GM21381 (cell line): ENCODE measurements at regions not wholly inside any gene's neighbourhood (a gene's known extent, or its start where the extent isn't known, plus 50 kb on each side); places are given as distances from the start of the nearest gene placed in this dataset.

ENCODE experiments used
- ATAC-seq: cut with Tn5 transposase; IDR thresholded peaks from one replicate; pipeline ENCODE4 v1.9.1; 2021; ENCODE audit warnings: mild to moderate bottlenecking, moderate library complexity; ENCODE audit not compliant: unreplicated experiment

- no peak for ATAC-seq
These were observed 292.1 kb downstream of the SETD4 start for GRCh38 chr21:35768187-35768586.

GRCh38 chr21:35764586-35764985 lies 295.7 kb downstream of the SETD4 start:
- ATAC-seq, result no peak

DNA sequence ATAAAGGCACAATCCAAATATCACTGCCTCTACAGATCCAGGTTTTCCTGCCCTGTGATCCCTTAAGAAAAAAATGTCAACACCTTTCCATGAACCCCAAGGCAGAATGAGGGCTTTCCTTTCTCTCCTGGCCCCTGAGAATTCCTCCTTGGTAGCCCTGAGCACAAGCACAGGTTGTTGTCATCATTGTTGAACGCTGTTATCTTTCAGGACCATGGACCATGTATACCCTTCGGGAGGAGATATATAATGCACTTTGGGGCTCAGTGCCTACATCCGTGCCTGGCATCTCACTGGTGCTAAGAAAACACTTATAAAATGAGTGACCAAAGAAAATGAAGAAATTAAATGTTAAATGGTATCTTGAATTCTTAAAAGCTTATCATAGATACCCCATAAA lies 296.2 kb downstream of the SETD4 start:
- ATAC-seq, result no peak

DNA sequence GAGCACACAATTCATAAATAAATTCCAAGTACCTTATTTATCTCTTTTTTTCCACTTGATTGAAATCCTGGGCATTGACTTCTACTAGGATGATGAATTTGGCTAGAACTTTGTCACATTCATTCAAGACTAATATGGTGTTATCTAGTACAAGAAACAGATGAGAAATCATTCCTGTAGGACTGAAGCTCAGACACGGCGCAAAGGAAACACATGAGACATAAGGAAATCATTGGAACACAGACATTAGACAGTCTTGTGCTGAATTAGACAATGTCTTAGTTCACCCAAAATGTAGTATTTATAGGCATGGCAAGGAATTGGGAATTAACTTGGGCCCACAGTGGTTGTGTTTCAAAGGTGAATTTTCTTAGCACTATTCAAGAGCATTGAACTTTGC lies 305.7 kb downstream of the SETD4 start:
- no peak for ATAC-seq

DNA sequence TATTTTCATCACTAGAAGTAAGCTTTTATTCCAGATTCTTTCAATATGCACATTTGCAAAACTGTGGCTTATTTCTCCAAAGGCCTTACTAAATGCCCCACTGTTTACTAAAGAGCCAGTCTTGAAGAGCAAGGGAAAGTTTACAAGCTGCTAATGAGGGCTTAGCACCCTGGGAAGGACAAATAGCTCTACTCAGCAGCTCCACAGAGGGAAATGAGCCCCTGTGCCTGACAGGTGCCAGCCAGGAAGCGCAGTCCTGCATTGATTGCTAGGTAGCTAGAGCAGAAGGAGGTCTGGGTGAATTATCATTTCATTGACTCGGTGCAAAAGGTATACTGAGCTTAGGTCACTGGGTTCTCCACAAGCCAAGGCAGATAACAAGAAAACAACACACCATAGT lies 307.0 kb downstream of the SETD4 start:
- no peak for ATAC-seq

GRCh38 chr21:35751171-35751570 lies 309.2 kb downstream of the SETD4 start:
- ATAC-seq, result no peak

GRCh38 chr21:35749904-35750303 lies 310.4 kb downstream of the SETD4 start:
- no peak for ATAC-seq

DNA sequence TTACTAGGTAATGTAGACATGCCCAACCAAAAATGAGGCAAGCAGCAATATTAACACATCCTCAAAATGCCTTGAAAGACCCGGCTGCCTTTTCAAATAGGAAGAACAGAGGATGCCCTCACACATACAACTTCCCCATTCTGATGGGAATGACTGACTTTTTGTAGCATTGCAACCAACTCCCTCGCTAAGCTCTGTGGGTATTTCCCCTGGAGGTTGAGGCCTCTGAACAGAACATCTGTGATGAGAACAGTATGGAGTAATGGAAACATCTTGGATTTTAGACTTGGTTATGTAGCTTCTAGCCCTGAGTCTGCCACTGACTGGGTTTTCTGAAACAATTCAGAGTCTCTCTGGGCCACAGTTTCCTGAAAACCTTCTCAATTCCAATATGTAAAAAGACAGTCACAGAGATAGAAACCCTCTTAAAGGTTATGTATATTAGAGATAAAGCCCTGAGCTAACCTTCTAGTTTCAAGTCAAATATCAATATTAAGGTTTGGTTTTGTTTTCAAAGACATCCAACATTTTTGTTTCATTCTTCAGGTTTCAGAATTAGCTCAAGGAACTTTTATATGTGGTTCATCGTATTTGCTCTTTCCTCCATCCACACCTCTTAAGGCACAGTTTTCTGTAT lies 311.5 kb downstream of the SETD4 start:
- no peak for ATAC-seq

DNA sequence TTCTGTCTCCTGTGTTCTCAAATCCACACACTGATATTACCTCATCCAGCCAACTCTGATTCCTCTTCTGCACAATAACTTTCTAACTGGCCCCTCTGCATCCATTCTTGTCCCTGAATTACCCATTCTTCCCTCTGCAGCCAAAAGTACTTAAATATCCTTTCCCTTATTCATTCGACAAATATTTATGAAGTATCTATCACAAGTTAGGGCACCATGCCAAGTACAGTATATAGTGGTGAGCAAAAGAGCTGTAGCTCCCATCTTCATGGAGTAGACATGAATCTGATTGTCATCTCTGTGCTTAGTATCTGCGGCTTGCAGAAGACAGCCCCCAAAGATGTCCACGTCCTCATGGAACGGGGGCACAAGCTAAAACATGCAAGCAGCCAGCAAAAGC lies 316.8 kb downstream of the SETD4 start:
- ATAC-seq, result no peak

GRCh38 chr21:35738347-35738961 lies 321.9 kb downstream of the SETD4 start:
- ATAC-seq, result no peak

DNA sequence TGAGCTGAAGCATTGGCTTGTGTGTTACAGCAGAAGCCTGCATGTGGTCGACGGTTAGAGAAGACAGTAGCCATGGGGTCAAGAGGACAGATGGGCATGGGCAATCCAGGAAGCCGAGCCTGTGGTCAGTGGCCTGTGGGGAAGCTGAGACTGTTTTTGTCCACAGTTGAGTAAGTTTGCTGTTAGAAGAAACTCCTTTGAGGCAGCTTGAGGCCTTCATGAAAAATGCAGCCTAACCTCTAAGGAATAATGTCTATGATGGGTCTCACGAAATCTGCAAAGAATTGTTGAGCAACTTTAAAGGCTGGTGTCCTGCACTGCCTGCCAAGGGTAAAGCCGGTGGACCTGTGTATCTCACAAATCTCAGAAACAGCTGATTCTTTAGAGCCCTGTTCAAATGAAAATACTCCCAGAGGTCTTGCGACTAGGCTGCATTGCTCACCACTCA lies 322.4 kb downstream of the SETD4 start:
- ATAC-seq, result no peak

GRCh38 chr21:35737449-35737848 lies 322.9 kb downstream of the SETD4 start:
- no peak for ATAC-seq

DNA sequence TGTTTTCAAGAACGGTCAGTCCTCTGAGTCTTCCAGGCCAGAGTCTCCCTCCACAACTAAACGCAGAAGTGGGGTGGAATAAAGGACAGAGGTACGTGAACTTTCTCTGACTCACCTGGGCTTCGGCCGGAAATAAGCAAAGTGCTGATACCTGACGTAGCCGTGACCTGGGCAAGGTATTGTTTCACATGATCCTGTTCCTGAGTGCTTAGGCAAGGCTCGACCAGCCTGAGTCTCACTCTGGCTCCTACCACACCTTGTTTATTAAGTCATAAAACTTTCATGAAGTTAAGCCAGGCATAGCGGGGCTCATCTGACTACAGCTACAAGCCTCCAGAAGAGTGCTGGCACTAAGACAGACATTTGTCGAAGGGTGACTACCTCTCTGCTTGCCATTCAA lies 327.5 kb downstream of the SETD4 start:
- no peak for ATAC-seq

DNA sequence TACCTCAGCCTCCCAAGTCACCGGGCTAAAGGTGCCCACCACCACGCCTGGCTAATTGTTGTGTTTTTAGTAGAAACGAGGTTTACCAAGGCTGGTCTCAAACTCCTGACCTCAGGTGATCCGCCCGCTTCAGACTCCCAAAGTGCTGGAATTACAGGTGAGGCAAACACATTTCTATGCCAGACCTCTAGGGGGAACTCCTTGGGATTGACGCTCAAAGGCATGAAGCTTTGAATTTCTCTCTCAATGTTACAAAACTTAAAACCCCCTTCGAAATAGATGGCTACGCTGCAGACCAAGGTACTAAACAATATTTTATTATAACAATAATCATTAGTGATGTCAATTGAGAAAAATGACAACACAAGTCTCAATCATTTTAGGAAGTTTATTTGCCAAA lies 330.0 kb downstream of the SETD4 start:
- no peak for ATAC-seq

DNA sequence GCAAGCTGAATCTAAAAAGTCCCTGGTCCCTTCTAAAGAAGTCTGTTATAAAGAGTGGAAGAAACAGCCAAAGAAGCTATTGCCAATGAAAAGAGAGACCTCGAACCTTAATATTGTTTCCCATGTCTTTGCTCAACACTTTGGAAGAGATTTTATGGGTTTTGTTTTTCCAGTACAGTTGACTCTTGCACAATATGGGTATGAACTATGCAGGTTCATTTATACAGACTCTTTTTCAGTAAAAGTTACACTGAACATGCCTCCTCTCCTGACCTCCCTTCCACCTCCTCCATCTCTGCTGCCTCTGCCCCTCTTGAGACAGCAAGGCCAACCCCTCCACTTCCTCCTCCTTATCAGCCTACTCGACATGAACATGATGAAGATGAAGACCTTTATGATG lies 332.5 kb downstream of the SETD4 start:
- ATAC-seq, result no peak

DNA sequence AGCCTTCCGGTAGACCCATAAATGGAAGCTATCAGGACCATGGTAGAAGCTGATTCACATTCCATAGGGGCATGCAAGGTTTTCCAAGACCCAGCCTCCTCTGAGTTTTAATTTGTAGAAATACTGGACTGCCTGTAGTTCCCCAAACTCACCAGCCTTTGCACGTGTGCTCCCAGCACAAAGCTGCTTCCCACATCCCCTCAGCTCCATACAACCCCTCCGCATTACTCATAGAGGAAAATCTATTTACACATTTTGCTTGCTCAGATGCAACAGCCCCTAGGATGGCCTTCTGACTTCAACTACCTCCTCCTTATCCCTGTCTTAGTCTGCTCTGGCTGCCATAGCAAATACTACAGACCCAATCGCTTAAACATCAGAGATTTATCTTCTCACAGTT lies 336.2 kb downstream of the SETD4 start:
- no peak for ATAC-seq

GRCh38 chr21:35721701-35722100 lies 338.6 kb downstream of the SETD4 start:
- ATAC-seq, result no peak

DNA sequence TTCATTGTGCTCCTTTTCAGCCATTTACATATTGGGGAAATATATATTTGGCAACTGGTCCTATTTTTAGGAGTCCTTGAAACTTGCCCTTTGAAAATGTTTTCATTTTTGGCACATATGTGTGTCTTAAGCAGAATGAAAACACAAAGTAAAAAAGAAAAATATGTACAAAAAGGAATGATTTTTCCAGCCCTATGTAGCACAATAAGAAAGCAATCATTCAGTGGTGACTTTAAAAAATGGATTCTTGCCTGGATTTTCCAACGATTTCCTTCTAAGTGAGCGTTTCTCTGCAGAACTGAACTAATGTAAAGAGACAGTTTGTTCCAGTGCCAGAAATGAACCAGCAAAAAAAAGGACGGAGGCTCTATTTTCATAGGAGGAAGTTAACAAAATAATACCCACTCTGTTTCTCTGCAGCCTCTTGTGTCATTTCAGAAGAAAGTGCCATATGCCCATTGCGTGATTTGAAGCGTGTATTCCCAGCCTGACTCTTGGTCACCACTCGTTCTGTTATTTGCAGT lies 340.1 kb downstream of the SETD4 start:
- ATAC-seq, result no peak

GRCh38 chr21:35719080-35719479 lies 341.2 kb downstream of the SETD4 start:
- ATAC-seq, result no peak

DNA sequence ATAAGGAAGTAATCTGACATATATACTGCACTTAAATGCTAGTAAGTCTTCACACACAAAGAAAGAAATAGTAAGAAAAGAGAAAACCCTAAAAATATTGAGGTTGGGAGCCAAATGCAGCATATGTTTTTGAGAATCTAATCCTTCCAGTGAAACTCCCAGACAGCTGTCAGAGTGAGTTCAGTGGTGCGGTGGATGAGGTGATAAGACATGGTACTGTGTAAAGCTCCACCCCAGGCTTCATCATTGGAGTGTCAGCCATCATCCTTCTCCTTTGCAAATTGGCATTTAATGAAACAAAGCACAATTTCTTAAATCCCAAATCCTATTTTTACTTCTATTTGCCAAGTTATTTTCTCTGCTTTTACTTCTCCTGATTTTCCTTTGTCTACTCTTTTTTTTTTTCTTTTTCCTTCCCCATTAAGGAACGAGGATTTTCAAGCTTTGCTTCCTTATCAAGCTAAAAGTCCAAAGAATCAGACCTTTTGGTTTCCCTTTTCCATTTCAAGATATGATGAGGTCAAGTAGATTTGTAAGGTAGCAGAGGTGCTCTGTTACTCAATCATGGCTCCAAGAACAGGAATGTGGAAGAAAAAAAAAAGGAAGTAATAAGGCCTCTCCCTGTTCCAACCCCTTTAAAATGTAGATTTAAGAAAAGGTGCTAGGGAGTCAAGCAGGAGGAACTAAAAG lies 343.3 kb downstream of the SETD4 start:
- ATAC-seq, result no peak

DNA sequence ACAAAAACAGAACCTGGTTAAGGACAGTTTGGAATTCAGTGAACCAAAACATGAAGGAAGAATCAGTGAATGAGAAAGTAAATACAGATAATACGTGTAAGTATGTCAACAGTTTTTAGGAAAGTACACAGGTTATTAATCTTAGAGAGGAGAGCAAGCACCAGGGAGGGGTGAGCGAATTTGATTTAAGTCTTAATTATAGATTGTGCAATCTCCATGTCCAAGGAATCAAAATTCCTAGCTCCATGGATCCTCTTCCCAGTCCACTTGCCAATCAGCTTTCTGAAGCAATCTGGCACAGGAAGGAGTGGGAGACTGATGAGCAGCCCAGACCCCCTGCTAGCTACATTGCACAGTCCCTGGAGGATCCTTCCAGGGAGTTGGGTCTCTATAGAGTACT lies 346.4 kb downstream of the SETD4 start:
- ATAC-seq, result no peak

- ATAC-seq, result no peak
These were observed 348.7 kb downstream of the SETD4 start for GRCh38 chr21:35711661-35712060.
